Tibial nerve (tissue), 4 donors: ENCODE measurements at regions not wholly inside any gene's neighbourhood (a gene's known extent, or its start where the extent isn't known, plus 50 kb on each side); places are given as distances from the start of the nearest gene placed in this dataset.
"Not testable (repeated sequence)": the region's sequence is repeated elsewhere in the genome, so short reads cannot be mapped to it uniquely, and the experiment has no call there.

Experiments
- DNase-seq, 2 donors: peaks; one replicate each; pipeline ENCODE4 v3.0.0-alpha.2; 2019; ENCODE audit warnings: low spot score in 2 of 2
- H3K27ac ChIP-seq, 4 donors: fragments of 200-600 bp; sonication (generic) in 3 of 4; one replicate each; pipeline ENCODE4 v1.5.1; 2017 to 2019; ENCODE audit warnings: mild to moderate bottlenecking in 1 of 4
- H3K27me3 ChIP-seq, 2 donors: fragments of 200-600 bp; sonication (generic) in 1 of 2; one replicate each; pipeline versions ENCODE4 v1.5.1 to v1.6.0; 2017 to 2019
- H3K36me3 ChIP-seq, 3 donors: fragments of 200-600 bp; sonication (generic); one replicate each; pipeline ENCODE4 v1.5.1; 2018 to 2019
- H3K4me1 ChIP-seq, 4 donors: fragments of 200-600 bp; sonication (generic) in 3 of 4; one replicate each; pipeline ENCODE4 v1.5.1; 2017 to 2019
- H3K4me3 ChIP-seq, 4 donors: fragments of 200-600 bp; sonication (generic) in 3 of 4; one replicate each; pipeline ENCODE4 v1.5.1; 2017 to 2019; ENCODE audit warnings: mild to moderate bottlenecking in 1 of 4, moderate library complexity in 1 of 4
- H3K9me3 ChIP-seq, 4 donors: fragments of 200-600 bp; sonication (generic) in 3 of 4; one replicate each; pipeline ENCODE4 v1.5.1; 2017 to 2019
- EP300 ChIP-seq, 2 donors: sonication (generic); formaldehyde crosslinking; IDR thresholded peaks; one replicate each; pipeline ENCODE4 v1.6.1; 2017; ENCODE audit warnings: antibody characterized with exemption in 2 of 2, mild to moderate bottlenecking in 1 of 2
- POLR2A ChIP-seq, 2 donors: fragments of 450-650 bp; IDR thresholded peaks; one replicate each; pipeline ENCODE4 v1.6.1; 2017; ENCODE audit warnings: antibody characterized with exemption in 2 of 2, mild to moderate bottlenecking in 2 of 2, moderate library complexity in 2 of 2
- WGBS, 2 donors: methylation state at CpG; one replicate each; pipeline ENCODE4 v1.1.5; 2018; 5-methylcytosine and 5-hydroxymethylcytosine counted together
- TF ChIP-seq, protein P1 (sequence below), 5 experiments: fragments of 200-600 bp in 3 of 5; fragments of 450-650 bp in 2 of 5; sonication (generic) in 3 of 5; IDR thresholded peaks; one replicate each; pipeline ENCODE4 v1.5.1; 2016 to 2019; ENCODE audit warnings: antibody characterized with exemption in 5 of 5, mild to moderate bottlenecking in 3 of 5, moderate library complexity in 2 of 5

DNA sequence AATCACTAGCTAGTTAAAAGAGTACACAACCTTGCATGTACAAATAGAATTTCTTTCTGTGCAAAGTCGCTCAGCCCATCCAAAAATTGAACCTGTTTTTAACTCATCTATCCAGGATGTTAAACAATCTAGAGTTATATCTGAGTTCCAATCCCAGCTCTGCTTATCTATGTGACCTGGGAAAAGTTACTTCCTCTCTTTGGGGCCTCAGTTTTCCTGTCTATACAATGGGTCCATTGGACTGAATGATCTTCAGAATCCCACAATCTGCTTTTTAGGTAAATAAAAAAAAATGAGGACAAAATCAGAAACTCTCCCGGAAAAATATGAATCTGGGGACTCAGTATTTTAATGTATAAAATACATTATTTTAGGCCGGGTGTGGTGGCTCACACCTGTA, 389.5 kb upstream of the PROX1 start:
- 92 to 93% methylated on average over 3 of the region's 3 CpGs for WGBS, 2 donors
- no peak for TF ChIP-seq EP300 (IDR thresholded peaks at IDR 0.05)
- TF ChIP-seq, protein P1, sequence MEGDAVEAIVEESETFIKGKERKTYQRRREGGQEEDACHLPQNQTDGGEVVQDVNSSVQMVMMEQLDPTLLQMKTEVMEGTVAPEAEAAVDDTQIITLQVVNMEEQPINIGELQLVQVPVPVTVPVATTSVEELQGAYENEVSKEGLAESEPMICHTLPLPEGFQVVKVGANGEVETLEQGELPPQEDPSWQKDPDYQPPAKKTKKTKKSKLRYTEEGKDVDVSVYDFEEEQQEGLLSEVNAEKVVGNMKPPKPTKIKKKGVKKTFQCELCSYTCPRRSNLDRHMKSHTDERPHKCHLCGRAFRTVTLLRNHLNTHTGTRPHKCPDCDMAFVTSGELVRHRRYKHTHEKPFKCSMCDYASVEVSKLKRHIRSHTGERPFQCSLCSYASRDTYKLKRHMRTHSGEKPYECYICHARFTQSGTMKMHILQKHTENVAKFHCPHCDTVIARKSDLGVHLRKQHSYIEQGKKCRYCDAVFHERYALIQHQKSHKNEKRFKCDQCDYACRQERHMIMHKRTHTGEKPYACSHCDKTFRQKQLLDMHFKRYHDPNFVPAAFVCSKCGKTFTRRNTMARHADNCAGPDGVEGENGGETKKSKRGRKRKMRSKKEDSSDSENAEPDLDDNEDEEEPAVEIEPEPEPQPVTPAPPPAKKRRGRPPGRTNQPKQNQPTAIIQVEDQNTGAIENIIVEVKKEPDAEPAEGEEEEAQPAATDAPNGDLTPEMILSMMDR (IDR thresholded peaks at IDR 0.05) = no peak
- no peak for TF ChIP-seq POLR2A (IDR thresholded peaks at IDR 0.05)
- Histone ChIP-seq H3K36me3 (no peaks in the 10 kb centered on the region), H3K27ac (no peak overlapping the region), H3K4me3 (no peak overlapping the region), H3K9me3 (no peaks in the 10 kb centered on the region), H3K27me3 (no peaks in the 10 kb centered on the region), H3K4me1 (no peaks in the 10 kb centered on the region)
- DNase-seq = no peak

DNA sequence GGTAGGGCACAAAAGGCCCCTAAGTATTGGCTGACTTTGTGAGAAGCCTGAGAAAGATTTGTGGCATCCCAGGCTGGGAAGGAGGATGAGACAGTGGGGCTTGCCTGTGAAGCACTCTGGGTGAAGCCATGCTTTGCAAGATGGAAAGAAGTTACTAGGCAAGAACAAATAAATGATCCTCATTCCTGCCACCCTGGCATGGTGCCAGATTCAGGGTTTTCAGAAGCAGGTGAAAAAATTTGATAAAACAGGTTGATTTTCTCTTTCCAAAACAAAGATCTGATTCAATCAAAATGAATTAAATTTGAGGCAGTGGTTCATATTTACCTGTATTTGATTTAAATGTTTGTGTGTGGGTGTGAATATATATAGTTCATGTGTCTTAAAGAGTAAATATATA, 386.9 kb upstream of the PROX1 start:
- H3K36me3 ChIP-seq = no peaks in the 10 kb centered on the region
- TF ChIP-seq POLR2A (IDR thresholded peaks at IDR 0.05) (no peak), EP300 (IDR thresholded peaks at IDR 0.05) (no peak)
- TF ChIP-seq, protein P1 (IDR thresholded peaks at IDR 0.05) = no peak
- DNase-seq = no peak
- no peak overlapping the region for H3K27ac ChIP-seq
- no peaks in the 10 kb centered on the region for H3K9me3 ChIP-seq
- peaks cover 0 to 2% (median 0%) of the 10 kb centered on the region in 4 donors for H3K4me1 ChIP-seq
- H3K4me3 ChIP-seq = no peak overlapping the region
- no peaks in the 10 kb centered on the region for H3K27me3 ChIP-seq

DNA sequence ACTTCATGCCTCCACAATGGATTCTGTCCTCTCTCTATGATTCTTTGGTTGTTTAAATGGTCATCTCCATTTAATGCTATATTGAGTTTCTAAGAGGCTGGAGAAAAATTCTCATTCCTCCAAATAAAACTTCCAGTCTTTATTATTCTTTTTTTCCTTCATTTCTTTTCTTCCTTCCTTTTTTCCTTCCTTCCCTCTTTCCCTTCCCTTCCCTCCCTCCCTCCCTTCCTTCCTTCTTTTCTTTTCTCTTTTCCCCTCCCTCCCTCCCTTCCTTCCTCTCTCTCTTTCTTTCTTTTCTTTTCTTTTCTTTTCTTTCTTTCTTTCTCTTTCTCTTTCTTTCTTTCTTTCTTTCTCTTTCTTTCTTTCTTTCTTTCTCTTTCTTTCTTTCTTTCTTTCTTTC, 386.1 kb upstream of the PROX1 start:
- not testable (repeated sequence) for H3K4me3 ChIP-seq, H3K9me3 ChIP-seq, H3K27ac ChIP-seq, DNase-seq, H3K4me1 ChIP-seq, H3K36me3 ChIP-seq, H3K27me3 ChIP-seq

DNA sequence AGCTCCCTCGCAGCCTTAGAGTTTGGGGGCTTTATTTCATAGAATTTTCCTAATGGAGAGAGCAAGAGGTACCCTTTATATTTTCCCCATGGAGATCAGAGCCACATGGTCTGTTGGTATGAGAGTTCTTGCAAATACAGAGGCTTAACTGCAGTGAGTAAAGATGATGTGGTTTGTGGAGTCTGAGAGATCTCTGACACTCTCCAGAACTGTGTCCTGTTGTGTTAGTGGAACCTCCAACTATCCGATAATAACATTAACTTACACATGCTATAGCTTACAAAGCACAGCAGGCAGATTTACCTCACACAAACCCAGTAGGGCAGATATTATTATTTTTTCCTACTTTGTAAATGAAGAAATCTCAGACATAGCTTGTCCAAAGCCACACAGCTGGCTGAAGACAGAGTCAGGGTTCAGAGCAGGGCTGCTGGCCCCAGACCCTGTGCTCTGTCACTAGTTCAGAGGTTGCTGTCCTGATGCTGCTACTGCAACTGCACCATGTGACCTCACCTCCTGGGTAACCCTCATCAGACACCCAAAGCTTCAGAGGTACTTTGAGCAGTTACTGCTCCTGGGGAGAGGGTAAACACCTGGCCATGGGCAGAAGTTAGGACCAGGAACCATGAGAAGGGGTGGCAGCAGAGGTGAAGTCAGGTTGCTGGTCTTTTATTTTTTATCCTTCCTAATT, 384.8 kb upstream of the PROX1 start:
- Histone ChIP-seq H3K36me3 (no peaks in the 10 kb centered on the region), H3K4me3 (no peak overlapping the region), H3K4me1 (peaks cover 0 to 6% (median 3%) of the 10 kb centered on the region in 4 donors)

DNA sequence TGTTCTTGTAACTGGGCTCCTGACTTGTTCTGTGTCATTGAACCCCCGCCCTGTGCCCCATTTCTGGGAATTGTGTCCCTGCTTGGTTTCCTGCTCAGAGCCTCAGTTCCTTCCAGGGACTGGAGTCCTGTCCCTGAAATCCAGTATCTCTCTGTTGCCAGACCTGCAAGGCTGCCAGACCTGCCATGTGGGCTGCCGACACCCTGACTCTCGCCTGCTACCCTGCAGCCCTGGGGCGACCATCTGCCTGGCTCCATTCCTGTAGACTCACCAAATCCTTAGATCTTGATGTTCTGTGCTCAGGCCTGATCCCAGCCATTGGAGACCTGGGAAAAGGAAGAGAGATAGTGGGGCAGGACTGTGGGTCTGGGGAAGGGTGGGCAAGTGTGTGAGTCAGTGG, 383.3 kb upstream of the PROX1 start:
- WGBS, 2 donors = 92% methylated on average over 4 of the region's 4 CpGs
- Histone ChIP-seq H3K27me3 (no peaks in the 10 kb centered on the region), H3K36me3 (no peaks in the 10 kb centered on the region), H3K4me3 (no peak overlapping the region), H3K9me3 (no peaks in the 10 kb centered on the region), H3K4me1 (peaks cover 0 to 6% (median 3%) of the 10 kb centered on the region in 4 donors), H3K27ac (no peak overlapping the region)
- TF ChIP-seq, protein P1 (IDR thresholded peaks at IDR 0.05) = no peak
- no peak for TF ChIP-seq EP300 (IDR thresholded peaks at IDR 0.05)
- TF ChIP-seq POLR2A (IDR thresholded peaks at IDR 0.05) = no peak
- DNase-seq = no peak

More for the DNA sequence above, 384.8 kb upstream of the PROX1 start:
- TF ChIP-seq EP300 (IDR thresholded peaks at IDR 0.05) (no peak), POLR2A (IDR thresholded peaks at IDR 0.05) (no peak)
- TF ChIP-seq, protein P1 (IDR thresholded peaks at IDR 0.05) = no peak
- no peak for DNase-seq
- H3K27me3 ChIP-seq = no peaks in the 10 kb centered on the region
- no peaks in the 10 kb centered on the region for H3K9me3 ChIP-seq
- WGBS, 2 donors = 86 to 90% methylated on average over 2 of the region's 2 CpGs
- H3K27ac ChIP-seq = no peak overlapping the region

DNA sequence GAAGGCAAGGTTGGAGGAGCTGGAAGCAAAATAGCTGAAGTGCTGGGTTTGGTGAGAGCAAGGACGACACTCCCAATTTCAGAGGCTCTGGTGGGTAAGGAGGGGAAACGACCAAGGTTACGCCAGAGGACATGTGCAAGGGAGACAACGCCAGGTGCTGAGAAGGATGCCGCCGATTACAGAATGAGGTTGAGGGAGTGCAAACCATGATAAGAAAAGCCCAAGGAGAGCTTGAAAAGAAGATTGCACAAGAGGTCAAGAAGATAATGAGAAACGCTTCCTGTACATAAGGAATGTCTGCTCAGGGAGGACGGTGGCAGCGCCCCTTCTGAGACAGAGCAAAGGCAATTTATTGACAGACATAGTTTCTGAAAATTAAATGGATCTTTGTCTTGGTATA, 382.0 kb upstream of the PROX1 start:
- no peaks in the 10 kb centered on the region for H3K27me3 ChIP-seq
- TF ChIP-seq EP300 (IDR thresholded peaks at IDR 0.05) (no peak), POLR2A (IDR thresholded peaks at IDR 0.05) (no peak)
- TF ChIP-seq, protein P1 (IDR thresholded peaks at IDR 0.05) = no peak
- DNase-seq = no peak
- no peak overlapping the region for H3K27ac ChIP-seq
- no peaks in the 10 kb centered on the region for H3K36me3 ChIP-seq
- no peaks in the 10 kb centered on the region for H3K9me3 ChIP-seq
- H3K4me3 ChIP-seq = no peak overlapping the region
- H3K4me1 ChIP-seq = peaks cover 0 to 6% (median 3%) of the 10 kb centered on the region in 4 donors
- 75 to 78% methylated on average over 9 of the region's 9 CpGs for WGBS, 2 donors
